ENCODE measurements at regions not wholly inside any gene's neighbourhood (a gene's known extent, or its start where the extent isn't known, plus 50 kb on each side); places are given as distances from the start of the nearest gene placed in this dataset.

GRCh38 chr16:22973522-22973921 is 159.6 kb downstream of the HS3ST2 start:
- no peak for TF ChIP-seq CTCF (IDR thresholded peaks at IDR 0.05)
- no peak for TF ChIP-seq CBFB (CRISPR knock-in tag; IDR thresholded peaks at IDR 0.05; ENCODE audit: low read depth)
- no peak for TF ChIP-seq ZNF416 (CRISPR knock-in tag; IDR thresholded peaks at IDR 0.05)
- TF ChIP-seq FOXP4 (CRISPR knock-in tag; IDR thresholded peaks at IDR 0.05): no peak
- TF ChIP-seq ZNF232 (CRISPR knock-in tag; IDR thresholded peaks at IDR 0.05): no peak

All from WTC11 (cell line).